SH-SY5Y (cell line): ENCODE measurements at regions not wholly inside any gene's neighbourhood (a gene's known extent, or its start where the extent isn't known, plus 50 kb on each side); places are given as distances from the start of the nearest gene placed in this dataset.

Experiments used
- GATA2 ChIP-seq: IDR thresholded peaks from 2 replicates; pipeline ENCODE4 v1.6.1; 2011; ENCODE audit warnings: mild to moderate bottlenecking, low read depth, low read length
- GATA3 ChIP-seq: IDR thresholded peaks from 2 replicates; pipeline ENCODE4 v1.6.1; 2011; ENCODE audit warnings: low read depth, mild to moderate bottlenecking, low read length, moderate library complexity

DNA sequence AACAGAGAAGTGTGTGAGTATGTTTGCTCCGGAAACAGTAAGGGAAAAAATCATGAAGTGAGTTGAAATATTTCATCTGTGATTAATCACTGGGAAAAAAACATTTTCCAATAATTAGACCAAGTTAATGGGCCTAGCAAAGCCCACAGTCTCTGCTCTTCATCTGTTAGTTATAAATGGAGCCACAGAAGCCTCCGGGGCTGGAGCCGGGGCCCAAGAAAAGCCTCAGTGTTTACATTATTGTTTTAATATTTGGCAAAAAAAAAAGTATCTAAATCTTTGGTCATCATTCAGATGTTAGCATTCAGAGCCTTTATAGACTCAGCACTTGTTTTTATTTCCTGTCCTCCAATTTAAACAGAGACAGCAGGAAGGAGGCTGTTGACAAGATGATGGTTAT lies 115.0 kb downstream of the UBE2U start:
- no peak for TF ChIP-seq GATA3
- TF ChIP-seq GATA2: no peak

DNA sequence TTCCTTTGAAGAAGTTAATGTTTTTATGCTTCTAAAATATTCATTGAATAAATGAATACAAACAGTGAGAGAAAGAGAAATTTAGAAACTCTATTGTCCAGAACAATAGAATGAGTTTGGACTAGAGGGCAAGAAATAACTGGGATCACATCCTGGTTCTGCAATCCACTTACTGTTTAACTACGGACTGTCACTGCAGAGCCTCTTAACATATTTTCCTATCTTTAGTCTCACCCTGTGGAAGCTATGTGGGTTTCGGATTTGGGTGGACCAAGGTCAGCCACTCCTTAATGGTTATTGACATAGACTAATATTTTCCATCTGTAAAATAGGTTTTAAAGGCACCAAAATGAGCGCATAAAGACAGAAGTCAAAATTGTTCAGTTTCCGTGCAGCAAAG lies 116.6 kb downstream of the UBE2U start:
- TF ChIP-seq GATA3 (no peak), GATA2 (no peak)

DNA sequence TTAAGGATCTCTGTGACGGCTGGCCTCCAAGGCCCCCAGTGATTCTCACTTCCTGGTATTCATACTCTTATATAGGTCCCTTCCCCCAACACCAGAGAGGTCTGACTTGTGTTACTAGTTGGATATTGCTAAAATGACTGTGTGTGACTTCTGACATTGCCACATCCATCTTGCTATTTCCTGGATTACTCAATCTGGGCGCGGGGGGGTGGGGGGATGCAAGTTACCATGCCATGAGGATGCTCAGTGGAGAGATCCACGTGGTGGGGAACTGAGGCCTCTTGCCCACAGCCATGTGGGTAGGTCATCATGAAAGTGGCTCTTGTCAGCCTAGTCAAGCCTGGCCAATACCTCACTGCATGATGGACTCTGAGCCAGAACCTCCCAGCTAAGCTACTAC lies 117.0 kb downstream of the UBE2U start:
- no peak for TF ChIP-seq GATA3
- no peak for TF ChIP-seq GATA2

DNA sequence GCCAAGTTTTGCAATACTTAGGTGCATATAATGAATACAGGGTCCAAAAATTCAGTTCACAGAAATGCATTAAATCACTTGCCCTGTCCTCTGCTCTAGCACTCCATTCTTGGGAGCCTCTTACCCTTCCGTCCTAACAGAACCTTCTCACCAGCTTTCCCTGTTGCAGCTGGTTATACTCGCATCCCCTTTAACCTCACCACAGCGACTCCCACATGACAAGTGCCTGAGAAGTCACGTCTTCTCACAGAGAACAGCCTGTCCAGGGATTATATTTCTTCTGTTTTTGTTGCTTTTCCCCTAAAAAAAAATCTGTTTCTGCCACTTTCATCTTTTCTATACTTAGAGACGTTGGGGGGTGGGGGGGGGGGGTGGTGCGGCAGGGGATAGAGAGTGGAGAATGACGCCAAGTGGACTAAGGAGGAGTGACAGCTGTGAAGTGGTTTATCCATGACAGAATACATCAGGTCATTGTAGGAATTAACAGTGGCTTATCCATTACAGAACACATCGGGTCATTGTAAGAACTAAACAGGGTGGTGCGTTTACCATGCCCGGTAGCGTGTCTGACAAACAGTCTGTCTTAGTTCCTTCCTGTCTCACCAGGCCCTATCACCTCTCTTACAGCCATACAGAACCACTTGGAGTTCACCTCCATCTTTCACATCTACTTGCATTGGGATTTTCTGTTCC lies 117.6 kb downstream of the UBE2U start:
- TF ChIP-seq GATA2 (no peak), GATA3 (no peak)

DNA sequence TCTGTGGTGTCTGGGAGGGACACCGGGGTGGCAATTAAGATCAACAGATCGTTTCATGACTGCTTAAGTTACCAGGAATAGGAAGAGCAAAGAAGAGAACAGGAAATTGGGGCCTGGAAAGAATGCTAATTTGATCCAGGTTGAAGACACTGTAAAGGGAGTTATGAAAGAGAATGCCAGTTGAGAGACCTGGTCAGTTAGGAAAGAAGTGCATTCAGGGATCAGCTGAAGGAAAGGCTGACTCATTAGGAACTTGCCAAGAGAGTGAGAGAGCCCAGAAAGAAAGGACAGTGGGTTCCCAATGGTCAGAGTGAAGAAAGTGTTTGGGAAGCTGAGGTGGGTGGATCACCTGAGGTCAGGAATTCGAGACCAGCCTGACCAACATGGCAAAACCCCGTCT lies 119.6 kb downstream of the UBE2U start:
- no peak for TF ChIP-seq GATA3
- no peak for TF ChIP-seq GATA2

DNA sequence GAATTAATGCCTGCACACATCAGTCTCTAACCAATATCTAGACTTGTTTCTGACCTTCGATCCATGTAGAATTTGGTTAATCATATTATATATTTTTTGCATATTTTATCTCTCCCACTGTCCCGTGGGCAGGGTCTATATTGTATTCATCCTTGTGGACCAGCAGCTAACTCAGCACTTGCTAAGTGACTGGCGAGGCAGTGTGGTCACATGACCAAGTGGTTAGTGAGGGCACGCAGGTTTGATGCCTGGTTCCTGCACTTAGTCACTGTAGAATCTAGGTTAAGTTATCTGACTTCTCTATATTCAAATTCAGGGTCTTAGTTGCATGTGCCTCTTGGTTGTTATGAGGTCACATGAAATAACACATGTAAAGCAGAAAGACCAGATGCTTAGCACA lies 120.5 kb downstream of the UBE2U start:
- TF ChIP-seq GATA2 (no peak), GATA3 (no peak)

DNA sequence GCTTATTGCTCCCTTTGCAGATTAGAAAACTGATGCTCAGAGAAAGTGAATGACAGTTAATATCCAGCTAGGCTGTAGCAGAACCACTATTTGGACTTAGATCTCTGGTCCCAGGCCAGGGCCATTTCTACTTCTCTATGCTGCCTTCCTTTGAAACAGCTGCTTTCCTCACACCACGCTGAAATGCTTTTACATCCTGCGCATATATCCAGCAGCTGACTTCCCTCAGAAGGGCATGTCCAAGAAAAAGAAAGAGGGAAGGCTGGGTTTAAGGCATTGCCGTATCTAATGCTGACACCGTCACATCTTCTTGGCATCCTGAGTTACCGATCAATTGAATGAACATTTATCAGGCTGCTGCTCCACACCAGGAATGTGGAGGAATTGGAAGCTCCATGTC lies 122.4 kb downstream of the UBE2U start:
- TF ChIP-seq GATA3: no peak
- TF ChIP-seq GATA2: no peak

DNA sequence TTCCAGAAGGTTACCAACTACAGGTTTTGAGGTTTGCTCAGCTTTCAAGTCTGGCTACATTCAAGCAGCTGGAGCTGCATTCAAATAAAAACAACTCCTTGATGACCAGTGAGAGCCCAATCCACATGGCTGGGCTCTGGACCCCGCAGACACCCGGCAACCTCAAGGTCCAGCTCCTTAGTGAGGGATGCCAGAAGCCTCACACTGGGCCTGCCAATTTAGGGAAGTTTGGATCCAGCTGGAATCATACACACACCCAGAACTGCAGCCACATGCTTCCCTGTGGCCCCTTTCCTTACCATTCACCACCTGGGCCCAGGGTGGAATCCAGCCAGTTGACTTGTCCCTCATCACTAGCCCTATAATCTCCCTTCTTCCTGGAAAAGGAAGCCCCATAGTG lies 123.7 kb downstream of the UBE2U start:
- TF ChIP-seq GATA3 (no peak), GATA2 (no peak)

DNA sequence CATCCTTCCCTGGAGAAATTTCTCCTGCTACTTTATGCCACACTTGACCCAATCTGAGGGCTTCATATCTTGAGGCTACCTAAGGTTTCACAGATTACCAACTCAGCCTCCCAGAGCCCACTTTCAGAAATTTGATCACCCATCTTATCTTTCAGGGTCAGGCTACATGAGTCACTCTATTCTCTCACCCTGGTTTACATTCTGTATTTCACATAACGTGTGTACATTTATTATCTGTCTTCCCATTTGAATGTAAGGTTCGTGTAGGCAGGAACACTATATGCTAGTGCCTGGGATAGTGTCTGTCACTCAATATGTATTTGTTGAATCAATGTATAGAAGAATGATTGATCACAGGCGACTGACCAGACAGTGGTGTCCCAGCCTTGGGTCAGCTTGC lies 124.8 kb downstream of the UBE2U start:
- TF ChIP-seq GATA2 (no peak), GATA3 (no peak)

DNA sequence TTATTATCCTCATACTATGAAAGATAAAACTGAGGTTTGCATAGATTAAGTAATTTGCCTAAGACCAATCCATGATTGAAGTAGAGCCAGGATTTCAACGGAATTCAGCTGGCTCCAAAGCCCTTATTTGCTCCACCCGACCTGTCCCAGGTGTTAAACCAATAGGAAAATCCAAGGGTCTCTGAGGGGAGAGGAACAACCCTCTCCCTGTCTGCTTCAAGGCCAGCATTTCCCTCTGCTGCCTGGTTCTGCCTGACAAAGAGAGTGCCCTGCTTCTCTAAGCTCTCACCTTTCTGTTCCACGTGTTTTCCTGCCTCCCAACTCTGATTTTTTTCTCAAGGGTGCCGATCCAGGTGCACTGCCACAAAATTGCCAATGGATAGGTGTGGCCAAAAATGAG lies 127.4 kb downstream of the UBE2U start:
- no peak for TF ChIP-seq GATA2

DNA sequence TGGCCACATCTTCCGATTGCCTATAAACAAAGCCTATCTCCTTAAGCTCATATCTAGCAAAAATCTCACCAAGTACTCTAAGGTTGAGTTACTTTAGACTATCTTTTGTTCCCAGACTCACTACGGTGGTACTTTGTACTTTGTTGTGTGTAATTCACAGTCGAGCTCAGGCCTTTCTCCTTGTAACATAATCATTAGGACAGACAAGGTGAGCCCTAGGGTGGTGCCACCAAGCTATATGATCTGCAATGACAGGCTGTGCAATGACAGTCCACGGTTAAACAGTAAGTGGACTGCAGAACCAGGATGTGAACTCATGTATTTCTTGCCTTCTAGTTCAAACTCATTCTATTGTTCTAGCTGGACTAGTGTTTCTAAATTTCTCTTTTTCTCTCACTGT lies 132.2 kb downstream of the UBE2U start:
- TF ChIP-seq GATA3 (no peak), GATA2 (no peak)

DNA sequence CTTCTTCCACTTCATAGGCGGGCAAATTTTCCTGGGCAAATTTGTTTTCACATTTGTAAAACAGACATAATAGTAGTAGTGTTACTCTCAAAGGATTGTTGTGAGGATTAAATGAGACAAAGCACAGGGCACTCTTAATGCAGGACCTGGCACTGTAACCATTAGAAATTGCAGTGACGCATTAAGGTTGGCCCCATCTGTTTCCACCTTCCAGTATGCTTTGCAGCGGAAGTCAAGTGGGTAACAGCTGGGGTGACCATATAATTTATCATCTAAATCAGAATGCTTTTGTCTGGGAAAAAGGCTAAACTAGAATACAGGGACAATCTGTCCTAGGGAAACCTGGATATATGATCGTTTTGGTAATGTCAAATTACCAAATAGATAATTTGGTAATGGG lies 132.5 kb upstream of the CACHD1 start:
- TF ChIP-seq GATA3 (no peak), GATA2 (no peak)

DNA sequence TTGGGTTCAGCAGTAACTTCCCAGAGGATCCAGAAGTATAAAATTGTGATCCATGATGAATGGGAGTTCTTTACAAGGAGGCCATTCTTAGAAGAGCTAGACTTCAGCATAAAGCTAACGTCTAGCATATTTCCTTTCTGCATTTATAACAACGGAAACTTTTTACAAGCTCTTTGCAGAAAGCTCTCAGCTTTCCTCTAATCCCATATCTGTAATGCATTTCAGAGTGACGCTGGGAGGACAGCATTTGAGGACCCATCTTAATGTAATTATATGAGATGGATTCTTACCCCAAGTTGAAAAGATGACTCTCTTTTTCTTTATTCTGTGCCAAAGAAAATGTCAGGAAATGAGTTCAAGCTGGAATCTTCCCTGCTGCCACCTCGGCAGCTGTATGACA lies 132.0 kb upstream of the CACHD1 start:
- TF ChIP-seq GATA2: no peak

DNA sequence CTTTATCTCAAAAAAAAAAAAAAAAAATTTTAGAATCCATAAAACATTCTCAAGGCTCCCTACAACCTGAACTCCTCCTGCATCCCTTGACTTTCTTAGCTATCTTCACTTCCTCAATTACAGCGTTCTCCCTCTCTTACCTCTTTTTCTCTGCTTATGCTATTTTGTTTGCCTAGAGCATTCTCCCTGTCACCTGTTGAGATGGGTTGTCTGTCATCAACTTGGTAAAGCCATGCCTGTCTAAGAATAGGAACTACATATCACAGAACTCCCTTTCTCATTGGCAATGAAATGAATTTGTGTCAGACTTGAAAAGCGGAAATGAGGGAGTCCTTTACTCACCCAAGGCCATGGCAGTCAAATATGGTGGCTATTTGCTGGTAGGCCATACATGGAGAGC lies 129.6 kb upstream of the CACHD1 start:
- TF ChIP-seq GATA3: no peak
- no peak for TF ChIP-seq GATA2

DNA sequence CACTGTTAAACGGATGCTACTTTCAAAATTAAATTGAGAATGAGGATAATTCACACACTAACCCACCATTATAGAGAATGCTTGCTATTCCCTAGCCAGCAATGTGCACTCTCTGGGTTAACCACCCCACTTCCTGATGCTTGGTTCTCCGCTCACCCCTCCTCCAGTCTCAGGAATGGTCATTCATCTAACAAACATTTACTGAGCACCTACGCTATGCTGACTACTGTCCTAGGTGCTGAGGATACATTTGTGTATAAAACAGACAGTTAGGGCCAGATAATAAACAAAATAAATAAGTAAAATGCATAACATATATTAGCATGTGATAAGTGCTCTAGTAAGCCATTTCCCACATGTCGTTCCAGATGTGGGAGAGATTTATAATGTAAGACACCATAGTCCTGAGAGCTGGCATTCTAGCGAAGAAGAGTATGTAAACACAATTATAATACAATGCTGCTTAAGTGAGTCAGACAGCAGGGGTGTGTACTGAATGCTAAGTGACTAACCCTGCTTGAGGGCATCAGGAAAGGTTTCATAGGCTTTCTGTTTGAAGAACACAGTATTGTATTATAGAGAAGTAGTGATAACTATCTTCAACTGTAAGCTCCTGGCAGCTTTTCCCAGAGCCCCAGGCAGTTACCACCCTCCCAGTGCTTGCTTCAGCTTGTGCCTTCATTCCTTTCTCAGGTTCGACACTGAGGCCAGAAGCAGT lies 126.7 kb upstream of the CACHD1 start:
- peak; percentile 42; the same call in 1 of the 2 replicates for TF ChIP-seq GATA3
- peak; percentile 73 for TF ChIP-seq GATA2

DNA sequence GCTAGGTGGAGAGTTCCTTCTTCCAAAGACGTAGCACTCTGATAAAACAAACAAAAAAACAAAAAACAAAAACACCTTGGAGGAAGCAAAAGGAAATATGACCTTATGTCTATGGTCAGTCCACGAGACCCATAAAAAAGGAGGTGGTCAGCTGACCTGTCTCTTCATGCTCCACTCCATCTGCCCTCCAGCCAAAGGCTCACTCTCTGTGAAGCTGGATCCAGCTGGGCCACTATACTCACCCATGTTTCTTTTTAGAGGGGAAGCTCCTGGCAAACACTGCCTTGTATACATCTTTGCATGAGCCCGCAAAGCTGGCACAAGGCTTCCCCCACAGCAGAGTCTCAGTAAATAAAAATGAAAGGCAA lies 126.1 kb upstream of the CACHD1 start:
- no peak for TF ChIP-seq GATA2

DNA sequence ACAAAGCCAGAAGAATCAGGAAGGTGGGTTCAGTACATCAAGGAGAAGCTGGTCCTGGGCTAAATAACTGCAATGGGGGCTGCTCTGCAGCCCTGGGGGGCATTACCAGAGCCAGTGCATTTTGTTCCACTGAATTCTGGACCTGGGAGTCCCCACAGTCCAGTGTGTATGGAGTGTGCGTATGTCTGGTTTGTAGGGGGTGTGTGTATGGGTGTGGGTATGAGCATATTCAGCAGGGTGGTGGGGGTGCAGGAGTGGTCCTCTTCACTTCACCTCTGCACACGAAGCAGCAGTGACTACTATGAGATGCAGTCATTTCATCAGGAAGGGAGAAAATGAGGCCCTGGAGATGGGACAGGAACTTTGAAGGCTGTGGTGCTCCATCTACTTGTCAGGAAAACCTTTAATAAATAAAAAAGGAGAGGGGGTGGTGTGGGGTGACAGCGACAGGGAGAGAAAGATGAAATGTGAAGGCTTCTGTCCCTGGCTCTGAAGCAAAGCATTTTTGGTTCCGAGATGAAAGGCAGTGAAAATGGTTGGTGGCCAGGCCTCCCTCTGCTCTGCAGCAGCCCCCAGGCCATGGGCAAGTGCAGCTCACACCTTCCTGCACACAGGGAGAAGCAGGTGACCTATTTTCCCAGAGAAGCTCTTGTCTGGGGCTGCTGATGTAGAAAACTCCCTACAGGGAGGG lies 121.5 kb upstream of the CACHD1 start:
- TF ChIP-seq GATA2: no peak
- no peak for TF ChIP-seq GATA3
